Panc1 (cell line): ENCODE measurements at regions not wholly inside any gene's neighbourhood (a gene's known extent, or its start where the extent isn't known, plus 50 kb on each side); places are given as distances from the start of the nearest gene placed in this dataset.

Source experiments
- ATAC-seq: fragments of 200-7000 bp; cut with Tn5 transposase; 2 replicates; pipeline ENCODE4 v1.9.1; 2020; ENCODE audit warnings: mild to moderate bottlenecking, moderate library complexity
- BruUV-seq: library from RNA; stranded (reverse); fragments of 400-500 nt; replicated peaks from 2 replicates; lab custom pipeline; 2021; lab: Mats Ljungman, UMichigan
- CTCF ChIA-PET: fragments of 300-600 bp; sonication (Branson Sonifier 250); formaldehyde crosslinking; loops from one replicate; lab custom pipeline; 2022; ENCODE audit warnings: antibody characterized with exemption; lab: Charles Lee
- POLR2A ChIA-PET: fragments of 300-600 bp; sonication (Branson Sonifier 250); formaldehyde crosslinking; loops from one replicate; lab custom pipeline; 2022; ENCODE audit warnings: antibody characterized with exemption; lab: Charles Lee
- DNase-seq: peaks from one replicate; pipeline ENCODE4 v3.0.0-alpha.2; 2010; ENCODE audit warnings: low read depth, low spot score
- H3K27ac ChIP-seq: 2 replicates; pipeline ENCODE4 v1.5.1; 2011; ENCODE audit warnings: mild to moderate bottlenecking, low read length, inconsistent platforms
- H3K27me3 ChIP-seq: fragments of 200-500 bp; sonication (Bioruptor generic); 2 replicates; pipeline ENCODE4 v1.6.0; 2014; ENCODE audit warnings: low read length, inconsistent platforms; ENCODE audit not compliant: control insufficient read depth, insufficient read depth
- H3K36me3 ChIP-seq: fragments of 200-500 bp; sonication (Bioruptor generic); 2 replicates; pipeline ENCODE4 v1.5.1; 2014; ENCODE audit warnings: inconsistent platforms, mild to moderate bottlenecking, low read length, moderate library complexity; ENCODE audit not compliant: control insufficient read depth, insufficient read depth
- H3K4me1 ChIP-seq: 2 replicates; pipeline ENCODE4 v1.5.1; 2011; ENCODE audit warnings: inconsistent platforms, mild to moderate bottlenecking, low read length, moderate library complexity; ENCODE audit not compliant: control insufficient read depth, insufficient read depth
- H3K4me3 ChIP-seq, 2 experiments: 2 replicates each; pipeline ENCODE4 v1.5.1; 2011 to 2012; ENCODE audit warnings: low read depth in 2 of 2, low read length in 2 of 2, mild to moderate bottlenecking in 2 of 2, inconsistent platforms in 1 of 2, moderate library complexity in 1 of 2
- H3K9me3 ChIP-seq: fragments of 200-500 bp; sonication (Bioruptor generic); 2 replicates; pipeline ENCODE4 v1.5.1; 2014; ENCODE audit warnings: low read depth, mild to moderate bottlenecking, inconsistent platforms, low read length, moderate library complexity; ENCODE audit not compliant: control insufficient read depth, insufficient read depth
- POLR2AphosphoS5 ChIP-seq: IDR thresholded peaks from 2 replicates; pipeline ENCODE4 v1.6.1; 2012; ENCODE audit warnings: mild to moderate bottlenecking, low read depth, low read length, moderate library complexity
- REST ChIP-seq, 2 experiments: IDR thresholded peaks; 2 replicates each; pipeline ENCODE4 v1.6.1; 2011 to 2012; ENCODE audit warnings: low read depth in 2 of 2, control low read depth in 1 of 2, low read length in 1 of 2, mild to moderate bottlenecking in 1 of 2, moderate library complexity in 1 of 2; ENCODE audit not compliant: insufficient read depth in 1 of 2
- SIN3A ChIP-seq: IDR thresholded peaks from 2 replicates; pipeline ENCODE4 v1.6.1; 2012; ENCODE audit warnings: low read depth, mild to moderate bottlenecking, low read length, moderate library complexity, borderline replicate concordance; ENCODE audit not compliant: insufficient read depth
- TCF7L2 ChIP-seq: IDR thresholded peaks from 2 replicates; pipeline ENCODE4 v1.6.1; 2011; ENCODE audit warnings: mild to moderate bottlenecking, low read depth, low read length, inconsistent platforms
- in situ Hi-C: cut with HindIII; loops from 2 replicates; pipeline ENCODE4 v1.10.0; 2016; ENCODE audit warnings: low sequenced_read_pairs, low pct_unique_long_range_greater_than_20kb
- intact Hi-C: fragments of 100-400 bp; cut with micrococcal nuclease; formaldehyde crosslinking; loops from one replicate; pipeline ENCODE4 v1.10.0; 2022; ENCODE audit not compliant: unreplicated experiment
- TF ChIP-seq, protein P1 (sequence below): fragments of 450-650 bp; IDR thresholded peaks from 2 replicates; pipeline ENCODE4 v1.5.1; 2017; ENCODE audit warnings: mild to moderate bottlenecking

DNA sequence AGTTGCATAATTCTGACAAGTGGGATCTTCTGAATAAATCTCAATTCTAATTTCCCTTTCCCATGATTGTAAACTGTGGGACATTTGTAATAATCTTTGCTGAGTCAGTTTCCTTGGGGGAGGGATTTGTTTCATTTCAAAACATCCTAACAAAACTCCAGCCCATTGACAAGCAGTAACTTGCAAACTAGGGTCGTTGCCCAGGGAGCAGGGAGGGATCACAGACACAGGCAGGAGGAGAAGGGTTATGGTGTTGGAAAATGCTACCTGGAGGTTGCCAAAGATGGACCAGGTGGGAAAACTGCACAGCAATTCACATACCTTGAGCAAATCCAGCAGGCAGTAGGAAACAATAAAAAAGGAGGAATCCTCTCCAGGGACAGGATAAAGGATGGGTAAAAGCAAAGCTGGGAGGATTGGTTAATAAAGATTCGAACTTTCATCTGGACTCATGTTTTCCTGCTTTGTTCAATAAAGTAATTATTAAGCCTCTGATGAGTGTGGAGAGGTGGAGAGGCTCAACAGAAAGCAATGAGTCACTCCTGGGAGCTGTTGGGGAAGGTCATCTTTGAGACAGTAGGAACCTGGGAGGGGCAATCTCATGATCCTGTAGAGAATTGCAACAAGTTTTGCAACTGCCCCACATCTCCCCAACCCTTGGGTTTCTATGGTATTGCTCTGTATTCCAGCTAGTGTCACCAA, 87.3 kb upstream of the AKIRIN2 start:
- Histone ChIP-seq H3K4me3 (no peak overlapping the region), H3K4me1 (no peaks in the 10 kb centered on the region), H3K36me3 (no peaks in the 10 kb centered on the region), H3K27ac (no peak overlapping the region), H3K27me3 (no peaks in the 10 kb centered on the region; the same call in 1 of the 2 replicates), H3K9me3 (no peaks in the 10 kb centered on the region)
- DNase-seq (no peak), ATAC-seq (no peak)
- TF ChIP-seq REST (IDR thresholded peaks at IDR 0.05; ENCODE audit: insufficient read depth in 1 of 2, low read depth in 2 of 2, low read length in 1 of 2) (no peak), POLR2AphosphoS5 (no peak), TCF7L2 (no peak), SIN3A (no peak)
- TF ChIP-seq, protein P1, sequence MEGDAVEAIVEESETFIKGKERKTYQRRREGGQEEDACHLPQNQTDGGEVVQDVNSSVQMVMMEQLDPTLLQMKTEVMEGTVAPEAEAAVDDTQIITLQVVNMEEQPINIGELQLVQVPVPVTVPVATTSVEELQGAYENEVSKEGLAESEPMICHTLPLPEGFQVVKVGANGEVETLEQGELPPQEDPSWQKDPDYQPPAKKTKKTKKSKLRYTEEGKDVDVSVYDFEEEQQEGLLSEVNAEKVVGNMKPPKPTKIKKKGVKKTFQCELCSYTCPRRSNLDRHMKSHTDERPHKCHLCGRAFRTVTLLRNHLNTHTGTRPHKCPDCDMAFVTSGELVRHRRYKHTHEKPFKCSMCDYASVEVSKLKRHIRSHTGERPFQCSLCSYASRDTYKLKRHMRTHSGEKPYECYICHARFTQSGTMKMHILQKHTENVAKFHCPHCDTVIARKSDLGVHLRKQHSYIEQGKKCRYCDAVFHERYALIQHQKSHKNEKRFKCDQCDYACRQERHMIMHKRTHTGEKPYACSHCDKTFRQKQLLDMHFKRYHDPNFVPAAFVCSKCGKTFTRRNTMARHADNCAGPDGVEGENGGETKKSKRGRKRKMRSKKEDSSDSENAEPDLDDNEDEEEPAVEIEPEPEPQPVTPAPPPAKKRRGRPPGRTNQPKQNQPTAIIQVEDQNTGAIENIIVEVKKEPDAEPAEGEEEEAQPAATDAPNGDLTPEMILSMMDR: no peak
- in situ Hi-C loops (no loop called here), intact Hi-C loops (no loop called here)
- ChIA-PET POLR2A (no interaction called here), CTCF (interaction anchor here (0.5 kb wide), 1 partner anchor 400 kb away, joined by 5 read pairs; no protein-coding TSS in a partner anchor)
- BruUV-seq: no TSS peak

GRCh38 chr6:87788141-87788540, 86.1 kb upstream of the AKIRIN2 start:
- ChIA-PET CTCF (no interaction called here), POLR2A (no interaction called here)
- in situ Hi-C loops: no loop called here
- BruUV-seq: no TSS peak
- DNase-seq: no peak
- intact Hi-C loops: no loop called here
- Histone ChIP-seq H3K4me1 (no peaks in the 10 kb centered on the region), H3K9me3 (no peaks in the 10 kb centered on the region), H3K27me3 (no peaks in the 10 kb centered on the region; the same call in 1 of the 2 replicates), H3K27ac (no peak overlapping the region), H3K36me3 (no peaks in the 10 kb centered on the region), H3K4me3 (no peak overlapping the region)
- TF ChIP-seq SIN3A (no peak), TCF7L2 (no peak), POLR2AphosphoS5 (no peak), REST (IDR thresholded peaks at IDR 0.05; ENCODE audit: insufficient read depth in 1 of 2, low read depth in 2 of 2, low read length in 1 of 2) (no peak)
- TF ChIP-seq, protein P1: no peak
- no peak for ATAC-seq
